GM12875 (cell line): ENCODE measurements at regions not wholly inside any gene's neighbourhood (a gene's known extent, or its start where the extent isn't known, plus 50 kb on each side); places are given as distances from the start of the nearest gene placed in this dataset.

Source experiments
- H3K4me3 ChIP-seq: one replicate; pipeline ENCODE4 v1.5.1; 2011; ENCODE audit warnings: low read depth, low read length, control low read depth
- TF ChIP-seq, protein P1 (sequence below): IDR thresholded peaks from 2 replicates; pipeline ENCODE4 v1.5.1; 2011; ENCODE audit warnings: low read depth, mild to moderate bottlenecking, control low read depth, inconsistent platforms, low read length, moderate library complexity, borderline replicate concordance; ENCODE audit not compliant: insufficient read depth

- H3K4me3 ChIP-seq: no peak overlapping the region
- TF ChIP-seq, protein P1, sequence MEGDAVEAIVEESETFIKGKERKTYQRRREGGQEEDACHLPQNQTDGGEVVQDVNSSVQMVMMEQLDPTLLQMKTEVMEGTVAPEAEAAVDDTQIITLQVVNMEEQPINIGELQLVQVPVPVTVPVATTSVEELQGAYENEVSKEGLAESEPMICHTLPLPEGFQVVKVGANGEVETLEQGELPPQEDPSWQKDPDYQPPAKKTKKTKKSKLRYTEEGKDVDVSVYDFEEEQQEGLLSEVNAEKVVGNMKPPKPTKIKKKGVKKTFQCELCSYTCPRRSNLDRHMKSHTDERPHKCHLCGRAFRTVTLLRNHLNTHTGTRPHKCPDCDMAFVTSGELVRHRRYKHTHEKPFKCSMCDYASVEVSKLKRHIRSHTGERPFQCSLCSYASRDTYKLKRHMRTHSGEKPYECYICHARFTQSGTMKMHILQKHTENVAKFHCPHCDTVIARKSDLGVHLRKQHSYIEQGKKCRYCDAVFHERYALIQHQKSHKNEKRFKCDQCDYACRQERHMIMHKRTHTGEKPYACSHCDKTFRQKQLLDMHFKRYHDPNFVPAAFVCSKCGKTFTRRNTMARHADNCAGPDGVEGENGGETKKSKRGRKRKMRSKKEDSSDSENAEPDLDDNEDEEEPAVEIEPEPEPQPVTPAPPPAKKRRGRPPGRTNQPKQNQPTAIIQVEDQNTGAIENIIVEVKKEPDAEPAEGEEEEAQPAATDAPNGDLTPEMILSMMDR: no peak
Measured at GRCh38 chr5:36478646-36479317, 127.6 kb upstream of the SLC1A3 start.

DNA sequence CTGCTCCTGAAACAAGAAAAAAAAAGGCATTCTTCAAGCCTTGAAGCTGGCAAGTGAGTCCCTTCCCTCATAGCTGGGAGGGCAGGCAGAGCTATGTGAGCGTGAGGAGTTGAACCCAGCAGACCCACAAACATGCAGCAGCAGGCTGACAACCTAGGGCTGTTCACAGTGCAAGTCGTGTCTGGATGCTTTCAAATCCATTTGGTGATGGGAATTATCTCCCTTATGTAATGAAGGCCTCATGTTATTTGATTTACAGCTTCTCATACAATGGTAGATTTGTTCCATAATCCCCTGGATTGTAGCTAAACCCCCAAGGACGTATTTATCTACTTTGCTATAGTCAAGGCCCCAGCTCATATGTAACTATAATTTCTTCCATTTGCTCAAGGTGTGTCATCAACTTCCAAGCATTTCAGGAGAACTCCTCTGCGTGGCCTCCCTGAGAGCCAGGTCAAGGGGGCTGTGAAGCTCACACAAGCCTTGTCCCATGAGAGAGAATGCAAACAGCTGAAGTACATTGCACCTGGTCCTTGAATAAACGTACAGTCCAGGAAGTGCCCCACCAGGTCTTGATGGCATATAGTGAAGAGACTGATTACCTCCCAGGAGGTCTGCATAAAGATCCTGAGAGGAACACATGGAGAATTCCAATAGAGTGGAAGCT lies 124.8 kb upstream of the SLC1A3 start:
- TF ChIP-seq, protein P1: no peak

DNA sequence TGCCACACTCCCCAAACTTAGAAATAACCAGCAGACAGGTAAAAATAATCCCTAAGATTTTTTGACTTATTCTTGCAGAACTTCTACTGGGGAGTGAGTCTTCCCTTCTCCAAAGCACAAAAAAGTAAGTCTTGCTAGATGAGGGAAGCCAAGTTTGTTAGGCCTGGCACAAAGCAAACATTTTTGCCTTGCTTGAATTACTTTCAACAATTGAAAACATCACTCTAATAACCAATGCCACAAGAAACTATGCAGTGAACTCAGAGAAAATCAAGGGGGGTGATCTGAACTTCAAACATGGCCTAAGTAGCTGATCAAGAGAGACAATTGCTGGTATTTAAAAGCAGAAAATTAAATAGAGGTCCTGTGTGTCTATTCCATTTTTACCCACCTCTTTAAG lies 123.6 kb upstream of the SLC1A3 start:
- TF ChIP-seq, protein P1: no peak
- no peak overlapping the region for H3K4me3 ChIP-seq

More for the DNA sequence above, 124.8 kb upstream of the SLC1A3 start:
- H3K4me3 ChIP-seq: no peak overlapping the region

- H3K4me3 ChIP-seq: no peak overlapping the region
Measured at GRCh38 chr5:36489505-36489904, 116.9 kb upstream of the SLC1A3 start.

GRCh38 chr5:36491856-36492255 lies 114.5 kb upstream of the SLC1A3 start:
- H3K4me3 ChIP-seq: no peak overlapping the region
- TF ChIP-seq, protein P1: no peak

More at GRCh38 chr5:36489505-36489904, 116.9 kb upstream of the SLC1A3 start:
- TF ChIP-seq, protein P1: no peak

DNA sequence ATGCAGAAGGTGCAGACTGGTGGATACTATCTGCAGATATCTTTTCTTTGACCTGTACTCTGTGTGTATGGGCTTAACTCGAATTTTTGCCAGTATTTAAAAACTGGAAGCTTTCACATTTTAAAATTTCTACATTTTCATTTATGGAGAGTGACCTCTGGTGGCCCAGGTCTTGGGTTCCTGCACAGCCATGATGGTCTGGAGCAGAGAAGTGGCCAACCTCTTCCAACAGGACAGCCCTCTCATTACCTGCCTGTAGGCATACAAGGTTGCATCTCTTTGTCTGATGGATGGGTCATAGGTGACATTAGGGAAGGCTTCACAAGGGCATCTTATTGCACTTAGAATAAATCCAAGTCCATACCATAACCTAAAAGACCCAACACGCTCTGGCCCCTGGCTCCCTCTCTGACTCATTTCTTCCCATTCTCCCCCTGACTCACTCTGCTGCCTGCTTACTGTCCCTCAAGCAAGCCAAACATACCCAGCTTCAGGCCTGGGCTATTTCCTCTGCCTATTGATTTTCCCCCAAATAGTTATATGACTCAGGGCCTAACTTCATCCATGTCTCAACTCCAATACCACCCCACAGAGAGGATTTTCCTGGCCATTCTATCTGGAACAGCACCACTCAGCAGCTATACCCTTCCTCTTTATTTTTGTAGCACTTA lies 113.3 kb upstream of the SLC1A3 start:
- TF ChIP-seq, protein P1: no peak
- no peak overlapping the region for H3K4me3 ChIP-seq
